Vagina (tissue), 2 donors: ENCODE measurements at regions not wholly inside any gene's neighbourhood (a gene's known extent, or its start where the extent isn't known, plus 50 kb on each side); places are given as distances from the start of the nearest gene placed in this dataset.

ENCODE experiments used
- DNase-seq, 2 donors: peaks; one replicate each; pipeline ENCODE4 v3.0.0-alpha.2; 2017; ENCODE audit errors: extremely low spot score in 2 of 2
- H3K27ac ChIP-seq: fragments of 200-600 bp; sonication (generic); one replicate; pipeline ENCODE4 v1.5.1; 2019
- H3K27me3 ChIP-seq: fragments of 200-600 bp; sonication (generic); one replicate; pipeline ENCODE4 v1.5.1; 2019
- H3K36me3 ChIP-seq, 2 donors: fragments of 200-600 bp; sonication (generic); one replicate each; pipeline ENCODE4 v1.5.1; 2017 to 2019
- H3K4me1 ChIP-seq: fragments of 200-600 bp; sonication (generic); one replicate; pipeline ENCODE4 v1.5.1; 2019
- H3K4me3 ChIP-seq, 2 donors: fragments of 200-600 bp; sonication (generic); 1 replicate in 1 of 2; 2 replicates in 1 of 2; pipeline ENCODE4 v1.5.1; 2016 to 2019
- H3K9me3 ChIP-seq: fragments of 200-600 bp; sonication (generic); one replicate; pipeline ENCODE4 v1.5.1; 2019
- CTCF ChIP-seq, 3 experiments: fragments of 450-650 bp in 2 of 3; fragments of 200-600 bp in 1 of 3; sonication (generic) in 1 of 3; IDR thresholded peaks; one replicate each; pipeline ENCODE4 v1.5.1; 2017 to 2019; ENCODE audit warnings: antibody characterized with exemption in 3 of 3, mild to moderate bottlenecking in 2 of 3, moderate library complexity in 2 of 3
- POLR2A ChIP-seq, 2 donors: fragments of 450-650 bp; IDR thresholded peaks; one replicate each; pipeline ENCODE4 v1.6.1; 2017; ENCODE audit warnings: antibody characterized with exemption in 2 of 2, mild to moderate bottlenecking in 2 of 2, moderate library complexity in 2 of 2
- POLR2AphosphoS5 ChIP-seq, 2 donors: sonication (generic); formaldehyde crosslinking; IDR thresholded peaks; one replicate each; pipeline ENCODE4 v1.9.0; 2017; ENCODE audit warnings: antibody characterized with exemption in 2 of 2, mild to moderate bottlenecking in 2 of 2, low read depth in 1 of 2; ENCODE audit not compliant: insufficient read depth in 1 of 2
- intact Hi-C: fragments of 100-400 bp; cut with DNase I; formaldehyde crosslinking; loops from one replicate; pipeline ENCODE4 v1.15.1; 2023

GRCh38 chr2:2791606-2792005 is 460.5 kb upstream of the MYT1L start:
- H3K27me3 ChIP-seq = no peaks in the 10 kb centered on the region
- DNase-seq = no peak
- intact Hi-C loops = no loop called here
- H3K9me3 ChIP-seq = no peaks in the 10 kb centered on the region
- no peak overlapping the region for H3K4me3 ChIP-seq
- H3K27ac ChIP-seq = no peak overlapping the region
- H3K4me1 ChIP-seq = no peaks in the 10 kb centered on the region
- no peaks in the 10 kb centered on the region for H3K36me3 ChIP-seq
- TF ChIP-seq POLR2A (IDR thresholded peaks at IDR 0.05) (no peak), CTCF (IDR thresholded peaks at IDR 0.05) (no peak), POLR2AphosphoS5 (IDR thresholded peaks at IDR 0.05; ENCODE audit: insufficient read depth in 1 of 2, low read depth in 1 of 2) (no peak)

GRCh38 chr2:2791031-2791430 is 460.0 kb upstream of the MYT1L start:
- no peak for TF ChIP-seq CTCF (IDR thresholded peaks at IDR 0.05)
- TF ChIP-seq POLR2A (IDR thresholded peaks at IDR 0.05) = no peak
- no peak for TF ChIP-seq POLR2AphosphoS5 (IDR thresholded peaks at IDR 0.05; ENCODE audit: insufficient read depth in 1 of 2, low read depth in 1 of 2)

GRCh38 chr2:2788076-2788475 is 457.0 kb upstream of the MYT1L start:
- no peak for DNase-seq

More at GRCh38 chr2:2791031-2791430, 460.0 kb upstream of the MYT1L start:
- Histone ChIP-seq H3K4me3 (no peak overlapping the region), H3K4me1 (no peaks in the 10 kb centered on the region), H3K27me3 (no peaks in the 10 kb centered on the region), H3K9me3 (no peaks in the 10 kb centered on the region), H3K36me3 (no peaks in the 10 kb centered on the region), H3K27ac (no peak overlapping the region)
- DNase-seq = no peak
- intact Hi-C loops = no loop called here

GRCh38 chr2:2787301-2787907 is 456.3 kb upstream of the MYT1L start:
- Histone ChIP-seq H3K9me3 (no peaks in the 10 kb centered on the region), H3K36me3 (no peaks in the 10 kb centered on the region), H3K27ac (no peak overlapping the region), H3K27me3 (no peaks in the 10 kb centered on the region), H3K4me1 (no peaks in the 10 kb centered on the region), H3K4me3 (no peak overlapping the region)
- no peak for DNase-seq
- intact Hi-C loops = no loop called here
- no peak for TF ChIP-seq POLR2A (IDR thresholded peaks at IDR 0.05)
- TF ChIP-seq POLR2AphosphoS5 (IDR thresholded peaks at IDR 0.05; ENCODE audit: insufficient read depth in 1 of 2, low read depth in 1 of 2) = no peak
- TF ChIP-seq CTCF (IDR thresholded peaks at IDR 0.05) = no peak

More at GRCh38 chr2:2788076-2788475, 457.0 kb upstream of the MYT1L start:
- Histone ChIP-seq H3K36me3 (no peaks in the 10 kb centered on the region), H3K9me3 (no peaks in the 10 kb centered on the region), H3K27ac (no peak overlapping the region), H3K4me1 (no peaks in the 10 kb centered on the region), H3K27me3 (no peaks in the 10 kb centered on the region), H3K4me3 (no peak overlapping the region)
- intact Hi-C loops = no loop called here
- TF ChIP-seq CTCF (IDR thresholded peaks at IDR 0.05) = no peak
- TF ChIP-seq POLR2AphosphoS5 (IDR thresholded peaks at IDR 0.05; ENCODE audit: insufficient read depth in 1 of 2, low read depth in 1 of 2) = no peak
- TF ChIP-seq POLR2A (IDR thresholded peaks at IDR 0.05) = no peak

GRCh38 chr2:2782007-2782406 is 450.9 kb upstream of the MYT1L start:
- intact Hi-C loops = no loop called here
- Histone ChIP-seq H3K4me1 (no peaks in the 10 kb centered on the region), H3K27ac (no peak overlapping the region), H3K4me3 (no peak overlapping the region), H3K36me3 (no peaks in the 10 kb centered on the region), H3K9me3 (no peaks in the 10 kb centered on the region), H3K27me3 (no peaks in the 10 kb centered on the region)
- no peak for DNase-seq
- no peak for TF ChIP-seq CTCF (IDR thresholded peaks at IDR 0.05)
